KMS-11 (cell line): ENCODE measurements at regions not wholly inside any gene's neighbourhood (a gene's known extent, or its start where the extent isn't known, plus 50 kb on each side); places are given as distances from the start of the nearest gene placed in this dataset.
"Not testable (repeated sequence)": the region's sequence is repeated elsewhere in the genome, so short reads cannot be mapped to it uniquely, and the experiment has no call there.

Source experiments
- H2AFZ ChIP-seq: fragments of 200-600 bp; sonication (generic); 2 replicates; pipeline ENCODE4 v1.6.1; 2016; ENCODE audit warnings: antibody characterized with exemption, mixed run types, low read depth
- H3K27ac ChIP-seq: fragments of 200-600 bp; sonication (generic); 2 replicates; pipeline ENCODE4 v1.6.1; 2016; ENCODE audit warnings: mild to moderate bottlenecking, mixed run types
- H3K27me3 ChIP-seq: fragments of 200-600 bp; sonication (generic); 2 replicates; pipeline ENCODE4 v1.6.1; 2017; ENCODE audit warnings: mild to moderate bottlenecking, low read depth, mixed run types, moderate library complexity; ENCODE audit not compliant: insufficient read depth
- H3K36me3 ChIP-seq: fragments of 200-600 bp; sonication (generic); 2 replicates; pipeline ENCODE4 v1.6.1; 2017; ENCODE audit warnings: mild to moderate bottlenecking, mixed run types; ENCODE audit not compliant: insufficient read depth
- H3K4me1 ChIP-seq: fragments of 200-600 bp; sonication (generic); 2 replicates; pipeline ENCODE4 v1.6.1; 2016; ENCODE audit warnings: mild to moderate bottlenecking, low read depth, mixed run types; ENCODE audit not compliant: poor library complexity, severe bottlenecking
- H3K4me2 ChIP-seq: fragments of 200-600 bp; sonication (generic); 2 replicates; pipeline ENCODE4 v1.7.0; 2016; ENCODE audit warnings: mild to moderate bottlenecking, mixed run types
- H3K4me3 ChIP-seq: fragments of 200-600 bp; sonication (generic); IDR thresholded peaks from 2 replicates; pipeline ENCODE4 v1.6.1; 2017; ENCODE audit warnings: low read depth, low read length, mixed read lengths; ENCODE audit not compliant: insufficient read depth
- H3K79me2 ChIP-seq: fragments of 200-600 bp; sonication (generic); 2 replicates; pipeline ENCODE4 v1.6.1; 2016; ENCODE audit warnings: low read depth, mixed run types; ENCODE audit not compliant: insufficient read depth
- H3K9ac ChIP-seq: fragments of 200-600 bp; sonication (generic); 2 replicates; pipeline ENCODE4 v1.6.1; 2016; ENCODE audit warnings: mild to moderate bottlenecking, mixed run types
- H4K20me1 ChIP-seq: fragments of 200-600 bp; sonication (generic); 2 replicates; pipeline ENCODE4 v1.6.1; 2016; ENCODE audit warnings: mild to moderate bottlenecking, mixed run types; ENCODE audit not compliant: insufficient read depth
- TF ChIP-seq, protein P1 (sequence below): fragments of 200-600 bp; sonication (generic); conservative IDR thresholded peaks from 2 replicates; pipeline ENCODE4 v1.6.1; 2017; ENCODE audit warnings: low read depth, mild to moderate bottlenecking, antibody characterized with exemption, low read length, moderate library complexity, mixed read lengths

DNA sequence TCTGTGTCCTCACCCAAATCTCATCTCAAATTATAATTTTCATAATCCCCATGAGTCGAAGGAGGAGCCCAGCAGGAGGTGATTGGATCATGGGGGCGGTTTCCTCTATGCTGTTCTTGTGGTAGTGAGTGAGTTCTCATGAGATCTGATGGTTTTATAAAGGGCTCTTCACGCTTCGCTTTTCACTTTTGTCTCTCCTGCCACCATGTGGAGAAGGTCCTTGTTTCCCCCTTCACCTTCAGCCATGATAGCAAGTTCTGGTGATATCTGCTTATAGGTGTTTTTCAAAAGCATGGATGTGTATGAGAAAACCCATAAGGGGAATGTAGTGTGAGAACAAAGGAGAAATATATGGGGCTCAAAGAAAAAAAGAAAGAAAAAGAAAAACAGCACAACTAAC is 405.9 kb upstream of the RGS18 start:
- Histone ChIP-seq H4K20me1 (no peaks in the 10 kb centered on the region), H3K79me2 (no peaks in the 10 kb centered on the region), H2AFZ (no peak overlapping the region), H3K4me3 (no peak overlapping the region), H3K9ac (no peak overlapping the region), H3K4me2 (no peak overlapping the region), H3K36me3 (no peaks in the 10 kb centered on the region), H3K27me3 (no peaks in the 10 kb centered on the region), H3K27ac (no peak overlapping the region), H3K4me1 (no peaks in the 10 kb centered on the region)
- TF ChIP-seq, protein P1, sequence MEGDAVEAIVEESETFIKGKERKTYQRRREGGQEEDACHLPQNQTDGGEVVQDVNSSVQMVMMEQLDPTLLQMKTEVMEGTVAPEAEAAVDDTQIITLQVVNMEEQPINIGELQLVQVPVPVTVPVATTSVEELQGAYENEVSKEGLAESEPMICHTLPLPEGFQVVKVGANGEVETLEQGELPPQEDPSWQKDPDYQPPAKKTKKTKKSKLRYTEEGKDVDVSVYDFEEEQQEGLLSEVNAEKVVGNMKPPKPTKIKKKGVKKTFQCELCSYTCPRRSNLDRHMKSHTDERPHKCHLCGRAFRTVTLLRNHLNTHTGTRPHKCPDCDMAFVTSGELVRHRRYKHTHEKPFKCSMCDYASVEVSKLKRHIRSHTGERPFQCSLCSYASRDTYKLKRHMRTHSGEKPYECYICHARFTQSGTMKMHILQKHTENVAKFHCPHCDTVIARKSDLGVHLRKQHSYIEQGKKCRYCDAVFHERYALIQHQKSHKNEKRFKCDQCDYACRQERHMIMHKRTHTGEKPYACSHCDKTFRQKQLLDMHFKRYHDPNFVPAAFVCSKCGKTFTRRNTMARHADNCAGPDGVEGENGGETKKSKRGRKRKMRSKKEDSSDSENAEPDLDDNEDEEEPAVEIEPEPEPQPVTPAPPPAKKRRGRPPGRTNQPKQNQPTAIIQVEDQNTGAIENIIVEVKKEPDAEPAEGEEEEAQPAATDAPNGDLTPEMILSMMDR, result no peak

DNA sequence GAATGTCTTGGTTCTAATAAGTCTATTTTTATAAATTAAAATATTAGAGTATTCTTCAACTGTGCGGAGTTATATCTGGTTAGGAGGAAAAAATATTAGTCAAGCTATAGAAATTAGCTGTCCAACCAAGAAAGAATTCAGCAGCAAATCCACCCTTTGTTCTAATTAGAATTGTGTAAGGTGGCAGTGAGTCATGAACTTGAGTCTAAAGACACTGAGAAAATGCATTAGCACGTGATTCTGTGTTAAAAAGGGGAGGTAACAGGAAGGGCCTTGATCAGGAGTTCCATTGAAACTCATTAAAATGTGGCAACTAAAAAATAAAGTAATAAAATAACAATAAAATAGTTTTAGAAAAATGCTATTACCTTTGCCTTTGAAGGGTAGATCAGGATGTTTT is 398.2 kb upstream of the RGS18 start:
- H3K36me3 ChIP-seq, result no peaks in the 10 kb centered on the region
- no peak overlapping the region for H2AFZ ChIP-seq
- H4K20me1 ChIP-seq, result no peaks in the 10 kb centered on the region
- no peak overlapping the region for H3K4me2 ChIP-seq
- no peaks in the 10 kb centered on the region for H3K4me1 ChIP-seq
- TF ChIP-seq, protein P1, result no peak
- H3K4me3 ChIP-seq, result no peak overlapping the region
- no peaks in the 10 kb centered on the region for H3K79me2 ChIP-seq
- H3K27me3 ChIP-seq, result no peaks in the 10 kb centered on the region
- H3K9ac ChIP-seq, result no peak overlapping the region
- H3K27ac ChIP-seq, result no peak overlapping the region

DNA sequence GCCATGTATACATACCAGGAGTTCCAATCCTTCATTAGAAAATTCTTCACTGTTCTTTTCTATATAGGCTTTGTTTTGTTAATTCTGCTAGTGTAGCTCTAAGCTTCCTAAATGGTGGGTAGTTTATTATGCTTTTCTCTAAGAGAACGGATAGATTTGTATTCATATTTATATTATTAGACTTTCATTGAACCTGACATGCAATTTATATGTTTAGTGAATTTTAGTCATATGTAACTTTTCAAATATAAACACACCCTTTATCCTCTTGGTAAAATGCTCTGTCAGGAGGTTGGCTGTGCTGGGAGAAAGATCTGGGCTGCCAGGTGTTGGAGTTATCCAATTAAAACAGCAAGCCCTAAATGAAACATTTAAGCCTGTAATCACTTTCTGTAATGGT is 369.7 kb upstream of the RGS18 start:
- no peak overlapping the region for H3K4me2 ChIP-seq
- H4K20me1 ChIP-seq, result no peaks in the 10 kb centered on the region
- TF ChIP-seq, protein P1, result no peak
- H3K36me3 ChIP-seq, result no peaks in the 10 kb centered on the region
- H3K9ac ChIP-seq, result no peak overlapping the region
- H3K27me3 ChIP-seq, result no peaks in the 10 kb centered on the region
- H3K27ac ChIP-seq, result no peak overlapping the region
- no peaks in the 10 kb centered on the region for H3K79me2 ChIP-seq
- no peak overlapping the region for H2AFZ ChIP-seq
- H3K4me3 ChIP-seq, result no peak overlapping the region
- no peaks in the 10 kb centered on the region for H3K4me1 ChIP-seq

DNA sequence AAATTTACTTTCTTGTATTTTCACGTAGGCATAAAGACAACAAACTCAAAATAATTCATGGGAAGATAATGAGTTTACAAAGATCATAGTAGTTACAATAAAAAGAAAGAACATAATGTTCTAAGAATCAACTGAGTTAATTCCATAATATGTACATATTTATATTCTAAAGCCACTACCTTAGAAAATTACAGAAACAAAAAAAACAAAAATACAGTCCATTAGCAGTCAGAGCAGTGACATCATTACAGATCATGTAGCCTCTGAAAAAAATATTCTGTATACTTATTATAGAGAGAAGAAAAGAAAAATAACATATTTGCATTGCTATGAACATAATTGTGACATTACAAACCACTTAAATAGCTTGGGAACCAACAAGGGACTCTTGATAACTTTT is 360.1 kb upstream of the RGS18 start:
- Histone ChIP-seq H3K4me3 (no peak overlapping the region), H3K27me3 (no peaks in the 10 kb centered on the region), H3K36me3 (no peaks in the 10 kb centered on the region), H4K20me1 (no peaks in the 10 kb centered on the region), H3K4me2 (no peak overlapping the region), H2AFZ (no peak overlapping the region), H3K9ac (no peak overlapping the region), H3K4me1 (no peaks in the 10 kb centered on the region), H3K27ac (no peak overlapping the region), H3K79me2 (no peaks in the 10 kb centered on the region)
- TF ChIP-seq, protein P1, result no peak

DNA sequence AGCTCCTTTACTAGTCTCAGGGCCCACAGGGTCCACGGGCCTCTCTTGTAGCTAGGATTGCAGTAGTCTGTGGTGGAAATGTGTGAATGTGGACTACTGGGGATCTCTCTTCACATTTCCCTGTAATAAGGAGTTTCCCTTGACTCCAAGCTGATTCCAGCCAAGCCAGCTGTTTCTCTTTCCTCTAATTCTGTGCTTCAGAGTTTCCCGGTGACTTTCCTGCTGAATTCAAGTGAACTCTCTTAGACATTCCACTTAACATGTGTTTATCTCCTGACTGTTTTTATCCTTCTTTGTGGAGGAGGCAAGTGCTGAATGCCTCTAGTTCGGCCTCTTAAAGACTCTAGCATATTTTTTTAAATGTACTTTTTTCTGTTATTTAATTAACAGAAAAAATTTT is 354.0 kb upstream of the RGS18 start:
- H3K4me2 ChIP-seq, result no peak overlapping the region
- TF ChIP-seq, protein P1, result no peak
- no peaks in the 10 kb centered on the region for H4K20me1 ChIP-seq
- H3K27me3 ChIP-seq, result no peaks in the 10 kb centered on the region
- H3K4me1 ChIP-seq, result no peaks in the 10 kb centered on the region
- no peak overlapping the region for H2AFZ ChIP-seq
- no peak overlapping the region for H3K4me3 ChIP-seq
- H3K27ac ChIP-seq, result no peak overlapping the region
- no peak overlapping the region for H3K9ac ChIP-seq
- H3K79me2 ChIP-seq, result no peaks in the 10 kb centered on the region
- no peaks in the 10 kb centered on the region for H3K36me3 ChIP-seq

DNA sequence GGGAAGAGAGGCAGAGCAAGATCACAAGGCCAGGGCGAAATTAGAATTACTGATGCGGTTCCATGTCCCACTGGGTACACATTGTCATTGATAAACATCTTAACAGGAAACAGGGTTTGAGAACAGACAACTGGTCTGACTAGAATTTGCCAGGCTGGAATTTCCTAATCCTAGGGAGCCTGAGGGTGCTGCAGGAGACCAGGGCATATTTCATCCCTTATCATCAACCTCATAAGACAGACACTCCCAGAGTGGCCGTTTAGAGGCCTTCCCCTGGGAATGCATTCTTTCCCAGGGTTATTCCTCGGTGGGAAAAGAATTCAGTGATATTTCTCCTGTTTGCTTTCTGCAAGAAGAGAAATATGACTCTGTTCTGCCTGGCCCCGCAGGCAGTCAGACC is 344.7 kb upstream of the RGS18 start:
- H3K4me1 ChIP-seq, H3K4me2 ChIP-seq, H3K9ac ChIP-seq, H3K36me3 ChIP-seq, H4K20me1 ChIP-seq, H3K79me2 ChIP-seq, H2AFZ ChIP-seq, H3K4me3 ChIP-seq, H3K27me3 ChIP-seq, H3K27ac ChIP-seq: not testable (repeated sequence)
